ENCODE measurements at regions not wholly inside any gene's neighbourhood (a gene's known extent, or its start where the extent isn't known, plus 50 kb on each side); places are given as distances from the start of the nearest gene placed in this dataset.

DNA sequence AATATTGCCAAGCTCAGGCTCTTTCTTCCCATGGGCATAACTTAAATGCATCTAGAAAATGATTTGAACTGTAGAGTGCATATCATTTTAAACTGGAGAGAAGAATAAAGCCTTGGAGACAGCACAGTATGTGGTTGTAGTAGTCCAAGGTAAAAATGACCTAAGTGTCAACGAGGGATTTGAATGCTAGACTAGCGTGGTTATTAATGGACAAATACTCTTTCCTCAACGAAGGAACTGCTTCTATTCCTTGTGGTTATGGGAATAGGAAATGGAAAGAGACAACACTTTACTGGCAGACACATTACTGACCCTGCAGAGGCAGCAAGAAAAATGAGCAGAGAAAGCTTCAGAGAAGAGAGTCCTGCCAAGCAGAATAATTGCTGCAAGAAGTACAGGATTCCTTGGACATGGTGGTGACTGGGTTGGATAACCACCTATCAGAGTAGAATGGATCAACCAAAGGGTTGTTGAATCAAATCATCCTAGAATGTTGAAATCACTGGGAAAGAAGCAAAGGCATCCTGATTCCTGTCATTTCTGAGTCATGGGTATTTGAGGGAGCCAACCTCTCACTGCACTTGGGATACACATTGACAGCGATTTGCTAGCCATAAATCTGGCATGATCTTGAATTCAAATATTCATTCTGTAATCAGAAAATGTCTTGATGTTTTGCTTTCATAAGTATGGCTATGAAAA lies 258.1 kb upstream of the EPHA7 start:
- intact Hi-C loops (cut with micrococcal nuclease): no loop called here
- DNase-seq: no peak
- peaks cover 0 to 3% of the 10 kb centered on the region in 2 donors for H3K9me3 ChIP-seq (ENCODE audit: control insufficient read depth in 1 of 2, low read length in 2 of 2)
- no peaks in the 10 kb centered on the region for H3K4me1 ChIP-seq (ENCODE audit: insufficient read depth, low read length)
- no peak overlapping the region for H3K27ac ChIP-seq (ENCODE audit: low read depth, low read length)
- no peak overlapping the region for H3K4me3 ChIP-seq (ENCODE audit: low read length in 2 of 2)
- no peaks in the 10 kb centered on the region for H3K36me3 ChIP-seq (ENCODE audit: insufficient read depth, low read length)
- H3K4me1 Mint-ChIP-seq: no peaks in the 10 kb centered on the region
- POLR2A ChIA-PET (ENCODE audit: partially characterized antibody): no interaction called here
- H3K36me3 Mint-ChIP-seq: no peaks in the 10 kb centered on the region
- CTCF ChIA-PET (ENCODE audit: partially characterized antibody): no interaction called here
- H3K4me3 Mint-ChIP-seq: no peak overlapping the region
- peaks cover 0 to 7% (median 2%) of the 10 kb centered on the region in 8 donors for H3K9me3 Mint-ChIP-seq
- no peak overlapping the region for H3K27ac Mint-ChIP-seq
- H3K27me3 Mint-ChIP-seq: no peaks in the 10 kb centered on the region
- H3K27me3 ChIP-seq (ENCODE audit: insufficient read depth, low read length): no peaks in the 10 kb centered on the region

DNA sequence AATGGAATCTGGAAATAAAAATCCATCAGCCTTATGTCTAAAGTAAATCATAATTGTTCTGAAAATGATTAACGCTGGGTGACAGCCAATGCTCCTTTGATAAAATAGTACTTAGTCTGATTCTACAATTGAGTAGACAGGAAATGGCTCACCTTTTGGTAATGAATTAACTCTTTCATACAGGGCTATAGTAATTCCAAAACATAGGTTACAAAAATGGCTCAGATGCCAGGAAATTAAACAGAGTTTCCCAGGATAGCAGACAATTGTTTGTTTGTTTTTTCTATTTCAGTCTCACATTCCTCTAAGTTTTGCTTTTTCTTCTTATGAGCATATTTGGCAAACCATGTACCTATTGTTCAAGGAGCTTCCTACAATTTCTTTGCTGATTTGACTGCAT lies 257.2 kb upstream of the EPHA7 start:
- H3K4me1 Mint-ChIP-seq: no peaks in the 10 kb centered on the region
- DNase-seq: no peak
- intact Hi-C loops (cut with micrococcal nuclease): no loop called here
- Histone ChIP-seq H3K4me3 (ENCODE audit: low read length in 2 of 2) (no peak overlapping the region), H3K27me3 (ENCODE audit: insufficient read depth, low read length) (no peaks in the 10 kb centered on the region), H3K9me3 (ENCODE audit: control insufficient read depth in 1 of 2, low read length in 2 of 2) (peaks cover 0 to 3% of the 10 kb centered on the region in 2 donors), H3K4me1 (ENCODE audit: insufficient read depth, low read length) (no peaks in the 10 kb centered on the region), H3K36me3 (ENCODE audit: insufficient read depth, low read length) (no peaks in the 10 kb centered on the region), H3K27ac (ENCODE audit: low read depth, low read length) (no peak overlapping the region)
- ChIA-PET CTCF (ENCODE audit: partially characterized antibody) (no interaction called here), POLR2A (ENCODE audit: partially characterized antibody) (no interaction called here)
- H3K9me3 Mint-ChIP-seq: peaks cover 0 to 4% (median 0%) of the 10 kb centered on the region in 8 donors
- H3K36me3 Mint-ChIP-seq: no peaks in the 10 kb centered on the region
- no peak overlapping the region for H3K4me3 Mint-ChIP-seq
- H3K27ac Mint-ChIP-seq: no peak overlapping the region
- no peaks in the 10 kb centered on the region for H3K27me3 Mint-ChIP-seq

DNA sequence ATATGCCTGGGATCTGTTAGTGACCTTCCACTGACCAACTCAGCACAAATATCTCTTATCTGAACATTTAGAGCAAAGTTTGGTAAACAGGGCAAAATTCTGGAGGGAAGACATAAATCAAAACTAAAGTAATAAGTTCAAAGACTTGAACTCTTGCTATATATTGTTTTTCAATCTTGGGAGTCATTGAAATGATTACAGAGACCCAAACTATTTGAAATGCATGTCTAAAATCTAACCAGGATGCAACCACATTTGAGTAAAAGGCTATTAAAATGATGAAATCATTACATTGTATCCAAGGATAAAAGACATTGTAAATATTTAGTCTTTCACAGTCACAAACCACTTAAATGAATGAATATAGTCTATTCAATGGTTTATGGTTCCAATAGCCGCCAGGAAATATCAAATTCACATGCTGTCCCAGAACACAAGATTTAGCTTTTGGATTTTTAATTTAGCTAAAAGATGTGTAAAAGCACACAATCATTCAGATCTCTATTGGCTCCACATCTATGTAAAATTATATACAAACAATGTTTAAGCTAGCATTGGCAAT lies 256.6 kb upstream of the EPHA7 start:
- Histone ChIP-seq H3K27me3 (ENCODE audit: insufficient read depth, low read length) (no peaks in the 10 kb centered on the region), H3K27ac (ENCODE audit: low read depth, low read length) (no peak overlapping the region), H3K36me3 (ENCODE audit: insufficient read depth, low read length) (no peaks in the 10 kb centered on the region), H3K4me3 (ENCODE audit: low read length in 2 of 2) (no peak overlapping the region), H3K4me1 (ENCODE audit: insufficient read depth, low read length) (no peaks in the 10 kb centered on the region), H3K9me3 (ENCODE audit: control insufficient read depth in 1 of 2, low read length in 2 of 2) (no peaks in the 10 kb centered on the region)
- POLR2A ChIA-PET (ENCODE audit: partially characterized antibody): no interaction called here
- Mint-ChIP-seq H3K36me3 (no peaks in the 10 kb centered on the region), H3K9me3 (peaks cover 0 to 4% (median 0%) of the 10 kb centered on the region in 8 donors), H3K27me3 (no peaks in the 10 kb centered on the region), H3K4me3 (no peak overlapping the region), H3K4me1 (no peaks in the 10 kb centered on the region), H3K27ac (no peak overlapping the region)
- DNase-seq: no peak
- intact Hi-C loops (cut with micrococcal nuclease): no loop called here
- CTCF ChIA-PET (ENCODE audit: partially characterized antibody): no interaction called here

DNA sequence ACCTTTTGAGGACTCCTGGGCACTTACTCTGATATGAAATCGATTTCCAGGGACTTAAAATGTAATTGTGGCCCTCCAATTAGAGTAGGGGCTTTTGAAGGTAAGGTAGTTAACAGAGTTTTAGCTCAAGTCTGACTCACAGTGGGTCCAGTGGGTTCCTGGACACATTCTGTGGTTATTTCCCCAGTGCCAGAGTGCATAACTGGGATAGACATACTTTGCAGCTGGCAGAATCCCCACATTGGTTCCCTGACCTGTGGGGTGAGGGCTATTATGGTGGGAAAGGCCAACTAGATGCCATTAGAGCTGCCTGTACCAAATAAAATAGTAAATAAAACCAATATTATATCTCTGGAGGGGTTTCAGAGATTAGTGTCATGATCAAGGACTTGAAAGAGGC lies 243.8 kb upstream of the EPHA7 start:
- Histone ChIP-seq H3K27me3 (ENCODE audit: insufficient read depth, low read length) (no peaks in the 10 kb centered on the region), H3K4me1 (ENCODE audit: insufficient read depth, low read length) (no peaks in the 10 kb centered on the region), H3K9me3 (ENCODE audit: control insufficient read depth in 1 of 2, low read length in 2 of 2) (no peaks in the 10 kb centered on the region), H3K36me3 (ENCODE audit: insufficient read depth, low read length) (no peaks in the 10 kb centered on the region), H3K27ac (ENCODE audit: low read depth, low read length) (no peak overlapping the region), H3K4me3 (ENCODE audit: low read length in 2 of 2) (no peak overlapping the region)
- ChIA-PET POLR2A (ENCODE audit: partially characterized antibody) (no interaction called here), CTCF (ENCODE audit: partially characterized antibody) (no interaction called here)
- peaks cover 0 to 10% (median 6%) of the 10 kb centered on the region in 8 donors for H3K9me3 Mint-ChIP-seq
- H3K4me3 Mint-ChIP-seq: no peak overlapping the region
- no peak overlapping the region for H3K27ac Mint-ChIP-seq
- no peaks in the 10 kb centered on the region for H3K4me1 Mint-ChIP-seq
- H3K36me3 Mint-ChIP-seq: no peaks in the 10 kb centered on the region
- no peaks in the 10 kb centered on the region for H3K27me3 Mint-ChIP-seq
- intact Hi-C loops (cut with micrococcal nuclease): no loop called here
- DNase-seq: no peak

DNA sequence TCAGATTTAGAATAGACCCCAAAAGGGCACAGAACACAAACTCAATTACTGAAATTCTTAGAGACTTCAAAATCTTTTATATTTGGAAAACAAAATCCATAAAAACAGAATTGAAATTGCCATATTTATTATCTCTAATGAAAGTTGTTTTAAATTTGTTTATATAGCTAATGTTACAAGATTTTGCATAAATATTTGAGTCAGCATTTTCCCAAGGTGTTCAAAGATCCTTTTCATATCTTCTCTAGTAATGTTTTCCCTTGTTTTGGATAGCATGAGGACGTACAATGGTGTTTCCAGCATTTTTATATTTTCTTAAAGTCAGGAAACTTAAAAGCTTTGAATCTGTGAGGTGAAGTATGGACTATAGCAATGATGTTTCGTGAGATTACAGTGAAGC lies 235.2 kb upstream of the EPHA7 start:
- Histone ChIP-seq H3K4me1 (ENCODE audit: insufficient read depth, low read length) (no peaks in the 10 kb centered on the region), H3K27ac (ENCODE audit: low read depth, low read length) (no peak overlapping the region), H3K4me3 (ENCODE audit: low read length in 2 of 2) (no peak overlapping the region), H3K9me3 (ENCODE audit: control insufficient read depth in 1 of 2, low read length in 2 of 2) (no peaks in the 10 kb centered on the region), H3K36me3 (ENCODE audit: insufficient read depth, low read length) (no peaks in the 10 kb centered on the region), H3K27me3 (ENCODE audit: insufficient read depth, low read length) (no peaks in the 10 kb centered on the region)
- peaks cover 0 to 19% (median 7%) of the 10 kb centered on the region in 8 donors for H3K9me3 Mint-ChIP-seq
- H3K4me1 Mint-ChIP-seq: no peaks in the 10 kb centered on the region
- ChIA-PET CTCF (ENCODE audit: partially characterized antibody) (no interaction called here), POLR2A (ENCODE audit: partially characterized antibody) (no interaction called here)
- no peaks in the 10 kb centered on the region for H3K36me3 Mint-ChIP-seq
- DNase-seq: no peak
- H3K4me3 Mint-ChIP-seq: no peak overlapping the region
- intact Hi-C loops (cut with micrococcal nuclease): no loop called here
- H3K27me3 Mint-ChIP-seq: no peaks in the 10 kb centered on the region
- H3K27ac Mint-ChIP-seq: no peak overlapping the region

DNA sequence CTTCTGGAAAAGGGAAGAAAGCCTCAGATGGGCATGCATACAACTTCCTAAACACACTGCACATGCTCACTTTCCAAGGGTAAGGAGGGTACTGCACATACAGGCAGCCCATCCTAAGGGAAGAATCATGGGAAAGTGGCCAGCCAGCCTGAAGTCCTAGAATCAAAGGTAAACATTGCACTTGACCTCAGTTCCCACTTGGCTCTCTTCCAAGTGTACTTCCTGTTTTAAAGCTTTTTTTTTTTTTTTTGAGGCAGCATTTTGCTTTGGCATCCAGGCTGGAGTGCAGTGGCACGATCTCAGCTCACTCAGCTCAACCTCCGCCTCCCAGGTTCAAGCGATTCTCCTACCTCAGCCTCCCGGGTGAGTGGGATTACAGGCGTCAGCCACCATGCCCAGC lies 225.3 kb upstream of the EPHA7 start:
- Mint-ChIP-seq H3K27ac (no peak overlapping the region), H3K9me3 (peaks cover 0 to 12% (median 7%) of the 10 kb centered on the region in 8 donors), H3K4me3 (no peak overlapping the region), H3K4me1 (no peaks in the 10 kb centered on the region), H3K27me3 (no peaks in the 10 kb centered on the region), H3K36me3 (no peaks in the 10 kb centered on the region)
- DNase-seq: no peak
- Histone ChIP-seq H3K9me3 (ENCODE audit: control insufficient read depth in 1 of 2, low read length in 2 of 2) (no peaks in the 10 kb centered on the region), H3K4me3 (ENCODE audit: low read length in 2 of 2) (no peak overlapping the region), H3K27me3 (ENCODE audit: insufficient read depth, low read length) (no peaks in the 10 kb centered on the region), H3K27ac (ENCODE audit: low read depth, low read length) (no peak overlapping the region), H3K36me3 (ENCODE audit: insufficient read depth, low read length) (no peaks in the 10 kb centered on the region), H3K4me1 (ENCODE audit: insufficient read depth, low read length) (no peaks in the 10 kb centered on the region)
- ChIA-PET CTCF (ENCODE audit: partially characterized antibody) (no interaction called here), POLR2A (ENCODE audit: partially characterized antibody) (no interaction called here)
- intact Hi-C loops (cut with micrococcal nuclease): no loop called here

DNA sequence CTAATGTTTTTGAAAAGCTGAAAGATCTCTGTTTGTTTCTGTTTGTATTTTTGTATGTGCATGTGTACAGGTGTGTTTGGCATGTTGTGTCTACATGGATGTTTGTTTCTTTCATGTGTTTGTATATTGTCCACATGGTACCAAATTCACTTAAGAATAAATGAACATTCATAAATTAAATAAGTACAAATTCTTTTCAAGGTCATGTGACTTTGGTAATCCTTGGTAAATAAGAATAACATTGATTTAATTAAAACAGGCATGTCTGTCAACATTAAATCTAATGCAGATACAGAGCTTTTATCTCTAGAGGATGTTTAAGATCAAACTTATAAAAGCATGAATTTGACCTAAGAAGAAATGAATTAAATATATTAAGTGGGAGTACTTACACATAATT lies 219.8 kb upstream of the EPHA7 start:
- Histone ChIP-seq H3K27ac (ENCODE audit: low read depth, low read length) (no peak overlapping the region), H3K27me3 (ENCODE audit: insufficient read depth, low read length) (no peaks in the 10 kb centered on the region), H3K4me1 (ENCODE audit: insufficient read depth, low read length) (no peaks in the 10 kb centered on the region), H3K4me3 (ENCODE audit: low read length in 2 of 2) (no peak overlapping the region), H3K9me3 (ENCODE audit: control insufficient read depth in 1 of 2, low read length in 2 of 2) (no peaks in the 10 kb centered on the region), H3K36me3 (ENCODE audit: insufficient read depth, low read length) (no peaks in the 10 kb centered on the region)
- intact Hi-C loops (cut with micrococcal nuclease): no loop called here
- Mint-ChIP-seq H3K9me3 (peaks cover 0 to 12% (median 1%) of the 10 kb centered on the region in 8 donors), H3K27ac (no peak overlapping the region), H3K27me3 (no peaks in the 10 kb centered on the region), H3K36me3 (no peaks in the 10 kb centered on the region), H3K4me1 (no peaks in the 10 kb centered on the region), H3K4me3 (no peak overlapping the region)
- no peak for DNase-seq
- ChIA-PET CTCF (ENCODE audit: partially characterized antibody) (no interaction called here), POLR2A (ENCODE audit: partially characterized antibody) (no interaction called here)

All from CD4-positive, alpha-beta memory T cell (primary cell).